H9 (cell line): ENCODE measurements at regions not wholly inside any gene's neighbourhood (a gene's known extent, or its start where the extent isn't known, plus 50 kb on each side); places are given as distances from the start of the nearest gene placed in this dataset.

Source experiments
- DNase-seq: peaks from one replicate; pipeline ENCODE4 v3.0.0-alpha.2; 2017
- H2AFZ ChIP-seq: one replicate; pipeline ENCODE4 v1.6.1; 2013; ENCODE audit warnings: mild to moderate bottlenecking, low read length, control low read depth, moderate library complexity
- H2AK5ac ChIP-seq: 2 replicates; pipeline ENCODE4 v1.6.1; 2013; ENCODE audit warnings: low read length, control low read depth, mixed read lengths; ENCODE audit not compliant: insufficient read length
- H2BK120ac ChIP-seq: one replicate; pipeline ENCODE4 v1.6.1; 2013; ENCODE audit warnings: low read depth, mild to moderate bottlenecking, low read length, control low read depth, inconsistent platforms; ENCODE audit not compliant: poor library complexity, severe bottlenecking
- H2BK12ac ChIP-seq: 2 replicates; pipeline ENCODE4 v1.6.1; 2013; ENCODE audit warnings: low read length, control low read depth, mixed read lengths, low read depth; ENCODE audit not compliant: insufficient read length
- H2BK15ac ChIP-seq: 2 replicates; pipeline ENCODE4 v1.6.1; 2013; ENCODE audit warnings: low read depth, low read length, control low read depth
- H2BK20ac ChIP-seq: one replicate; pipeline ENCODE4 v1.6.1; 2013; ENCODE audit warnings: low read depth, mild to moderate bottlenecking, low read length, control low read depth, inconsistent platforms; ENCODE audit not compliant: poor library complexity, severe bottlenecking
- H2BK5ac ChIP-seq: 2 replicates; pipeline ENCODE4 v1.6.1; 2013; ENCODE audit warnings: low read length, control low read depth, mixed read lengths; ENCODE audit not compliant: insufficient read length
- H3K14ac ChIP-seq: 2 replicates; pipeline ENCODE4 v1.6.1; 2013; ENCODE audit warnings: low read length, control low read depth; ENCODE audit not compliant: insufficient read depth
- H3K18ac ChIP-seq: 2 replicates; pipeline ENCODE4 v1.6.1; 2013; ENCODE audit warnings: low read depth, mild to moderate bottlenecking, mixed read lengths, low read length, control low read depth; ENCODE audit not compliant: insufficient read length
- H3K23ac ChIP-seq: 2 replicates; pipeline ENCODE4 v1.6.1; 2013; ENCODE audit warnings: low read length, control low read depth, mixed read lengths, low read depth; ENCODE audit not compliant: insufficient read length
- H3K23me2 ChIP-seq: 2 replicates; pipeline ENCODE4 v1.6.1; 2013; ENCODE audit warnings: low read depth, mild to moderate bottlenecking, mixed read lengths, low read length, control low read depth; ENCODE audit not compliant: insufficient read length, poor library complexity, severe bottlenecking
- H3K27ac ChIP-seq: 2 replicates; pipeline ENCODE4 v1.5.1; 2013; ENCODE audit warnings: low read length, control low read depth, mixed read lengths, low read depth; ENCODE audit not compliant: insufficient read length
- H3K27me3 ChIP-seq: 2 replicates; pipeline ENCODE4 v1.6.1; 2013; ENCODE audit warnings: low read length, control low read depth, inconsistent platforms; ENCODE audit not compliant: insufficient read depth
- H3K4ac ChIP-seq: 2 replicates; pipeline ENCODE4 v1.6.1; 2013; ENCODE audit warnings: low read depth, mild to moderate bottlenecking, control low read depth, inconsistent platforms, low read length, moderate library complexity
- H3K4me1 ChIP-seq: 2 replicates; pipeline ENCODE4 v1.6.1; 2013; ENCODE audit warnings: low read length, control low read depth, inconsistent platforms; ENCODE audit not compliant: insufficient read depth
- H3K4me2 ChIP-seq: 2 replicates; pipeline ENCODE4 v1.6.1; 2013; ENCODE audit warnings: low read length, control low read depth, mixed read lengths; ENCODE audit not compliant: insufficient read length, insufficient read depth
- H3K56ac ChIP-seq: 2 replicates; pipeline ENCODE4 v1.6.1; 2013; ENCODE audit warnings: low read depth, mild to moderate bottlenecking, mixed read lengths, low read length, control low read depth; ENCODE audit not compliant: insufficient read length
- H3K79me1 ChIP-seq: 2 replicates; pipeline ENCODE4 v1.6.1; 2013; ENCODE audit warnings: low read depth, mild to moderate bottlenecking, moderate library complexity, low read length, control low read depth, inconsistent platforms; ENCODE audit not compliant: insufficient read depth, poor library complexity, severe bottlenecking
- H3K79me2 ChIP-seq: 2 replicates; pipeline ENCODE4 v1.6.1; 2013; ENCODE audit warnings: low read length, control low read depth, inconsistent platforms; ENCODE audit not compliant: insufficient read depth
- H3K9ac ChIP-seq: 2 replicates; pipeline ENCODE4 v1.6.1; 2013; ENCODE audit warnings: low read length, control low read depth, mixed read lengths; ENCODE audit not compliant: insufficient read length; ENCODE audit errors: extremely low read depth
- H3K9me3 ChIP-seq: one replicate; pipeline ENCODE4 v1.6.1; 2013; ENCODE audit warnings: low read depth, low read length, inconsistent platforms; ENCODE audit not compliant: control insufficient read depth
- H3T11ph ChIP-seq: one replicate; pipeline ENCODE4 v1.6.1; 2013; ENCODE audit warnings: mild to moderate bottlenecking, low read length, control low read depth, inconsistent platforms
- H4K20me1 ChIP-seq: one replicate; pipeline ENCODE4 v1.6.1; 2013; ENCODE audit not compliant: control insufficient read depth, insufficient read length, insufficient read depth
- H4K5ac ChIP-seq: 2 replicates; pipeline ENCODE4 v1.6.1; 2013; ENCODE audit warnings: low read depth, mild to moderate bottlenecking, mixed read lengths, low read length, control low read depth; ENCODE audit not compliant: insufficient read length
- H4K8ac ChIP-seq: replicated peaks from 2 replicates; pipeline ENCODE4 v1.6.1; 2013; ENCODE audit warnings: low read length, control low read depth, mixed read lengths, low read depth; ENCODE audit not compliant: insufficient read length
- H4K91ac ChIP-seq: 2 replicates; pipeline ENCODE4 v1.6.1; 2013; ENCODE audit warnings: low read depth, mild to moderate bottlenecking, moderate library complexity, mixed read lengths, low read length, control low read depth; ENCODE audit not compliant: insufficient read length
- H3K27ac Mint-ChIP-seq, 3 experiments: 2 replicates in 2 of 3; 3 replicates in 1 of 3; pipeline ENCODE4 v1.8.0; 2020 to 2021; ENCODE audit warnings: mixed read lengths in 3 of 3, mild to moderate bottlenecking in 1 of 3, moderate library complexity in 1 of 3
- H3K27me3 Mint-ChIP-seq: 2 replicates; pipeline ENCODE4 v1.8.0; 2021; ENCODE audit warnings: low read depth, mild to moderate bottlenecking, moderate library complexity, mixed read lengths
- H3K36me3 Mint-ChIP-seq, 3 experiments: 2 replicates in 2 of 3; 3 replicates in 1 of 3; pipeline ENCODE4 v1.8.0; 2020 to 2021; ENCODE audit warnings: low read depth in 3 of 3, mixed read lengths in 3 of 3; ENCODE audit not compliant: insufficient read depth in 1 of 3
- H3K4me1 Mint-ChIP-seq, 2 experiments: 2 replicates each; pipeline ENCODE4 v1.8.0; 2020; ENCODE audit warnings: mixed read lengths in 2 of 2
- H3K4me3 Mint-ChIP-seq, 2 experiments: 2 replicates in 1 of 2; 3 replicates in 1 of 2; pipeline ENCODE4 v1.8.0; 2020 to 2021; ENCODE audit warnings: mild to moderate bottlenecking in 2 of 2, mixed read lengths in 2 of 2, moderate library complexity in 1 of 2
- H3K9me3 Mint-ChIP-seq, 2 experiments: 2 replicates in 1 of 2; 3 replicates in 1 of 2; pipeline ENCODE4 v1.8.0; 2020; ENCODE audit warnings: mild to moderate bottlenecking in 2 of 2, mixed read lengths in 2 of 2, moderate library complexity in 1 of 2
- CTCF ChIP-seq: fragments of 200-600 bp; sonication (generic); conservative IDR thresholded peaks from 3 replicates; pipeline ENCODE4 v1.8.0; 2021; ENCODE audit warnings: antibody characterized with exemption, mild to moderate bottlenecking
- WGBS: extraction: QIAGEN DNeasy Blood & Tissue Kit; methylation state at CpG from one replicate; pipeline ENCODE4 v1.1.7; 2013; ENCODE audit warnings: missing lambda C conversion rate, low lambda C conversion rate, mixed read lengths; ENCODE audit not compliant: insufficient read length; ENCODE audit errors: extremely low coverage; 5-methylcytosine and 5-hydroxymethylcytosine counted together

- Mint-ChIP-seq H3K9me3 (no peaks in the 10 kb centered on the region; a peak in 1 of 5 replicates), H3K27me3 (no peaks in the 10 kb centered on the region)
Measured at GRCh38 chr6:4577406-4577805, 198.8 kb upstream of the CDYL start.

More at GRCh38 chr6:4577406-4577805, 198.8 kb upstream of the CDYL start:
- no CpG with 5 or more reads among the region's 2 CpGs for WGBS
- Histone ChIP-seq H3K27me3 (no peaks in the 10 kb centered on the region), H4K5ac (no peak overlapping the region), H2BK120ac (no peak overlapping the region), H3K79me2 (no peaks in the 10 kb centered on the region), H2AK5ac (no peak overlapping the region), H3K4me2 (no peak overlapping the region), H3K56ac (no peak overlapping the region), H4K91ac (no peak overlapping the region), H3K9me3 (no peaks in the 10 kb centered on the region), H2BK20ac (no peak overlapping the region), H3K23ac (no peak overlapping the region), H3K23me2 (no peaks in the 10 kb centered on the region), H3K14ac (no peak overlapping the region), H3K18ac (no peak overlapping the region), H2AFZ (no peak overlapping the region), H3T11ph (no peak overlapping the region), H2BK12ac (no peak overlapping the region), H3K27ac (no peak overlapping the region), H2BK5ac (no peak overlapping the region), H4K20me1 (no peaks in the 10 kb centered on the region), H3K79me1 (no peaks in the 10 kb centered on the region), H3K4me1 (no peaks in the 10 kb centered on the region), H4K8ac (no peak overlapping the region), H2BK15ac (no peak overlapping the region), H3K4ac (no peak overlapping the region), H3K9ac (no peak overlapping the region)
- DNase-seq, result no peak
- no peaks in the 10 kb centered on the region; a peak in 1 of 7 replicates for H3K36me3 Mint-ChIP-seq
- no peak overlapping the region for H3K27ac Mint-ChIP-seq
- peaks cover 4 to 5% of the 10 kb centered on the region in 2 experiments; a peak in 3 of 4 replicates for H3K4me1 Mint-ChIP-seq
- TF ChIP-seq CTCF, result no peak
- H3K4me3 Mint-ChIP-seq, result no peak overlapping the region
